Thymus (tissue), 11 donors: ENCODE measurements at regions not wholly inside any gene's neighbourhood (a gene's known extent, or its start where the extent isn't known, plus 50 kb on each side); places are given as distances from the start of the nearest gene placed in this dataset.
"Not testable (repeated sequence)": the region's sequence is repeated elsewhere in the genome, so short reads cannot be mapped to it uniquely, and the experiment has no call there.

ENCODE experiments used
- DNase-seq, 9 donors: peaks; one replicate each; pipeline ENCODE4 v3.0.0-alpha.2; 2013; ENCODE audit warnings: low spot score in 9 of 9, low read depth in 6 of 9, missing footprints in 1 of 9
- H3K27ac ChIP-seq, 2 donors: one replicate each; pipeline ENCODE4 v1.5.1; 2013; ENCODE audit warnings: control low read depth in 1 of 2, low read depth in 1 of 2, low read length in 1 of 2, mild to moderate bottlenecking in 1 of 2, moderate library complexity in 1 of 2
- H3K27me3 ChIP-seq, 2 donors: one replicate each; pipeline ENCODE4 v1.5.1; 2013; ENCODE audit warnings: low read length in 1 of 2; ENCODE audit not compliant: control insufficient read depth in 2 of 2, insufficient read depth in 1 of 2
- H3K36me3 ChIP-seq, 2 donors: one replicate each; pipeline ENCODE4 v1.5.1; 2013; ENCODE audit warnings: low read length in 1 of 2, mild to moderate bottlenecking in 1 of 2, moderate library complexity in 1 of 2; ENCODE audit not compliant: control insufficient read depth in 2 of 2, insufficient read depth in 2 of 2
- H3K4me1 ChIP-seq, 2 donors: one replicate each; pipeline ENCODE4 v1.5.1; 2013; ENCODE audit warnings: low read length in 2 of 2; ENCODE audit not compliant: control insufficient read depth in 2 of 2, insufficient read depth in 2 of 2
- H3K4me3 ChIP-seq, 2 donors: one replicate each; pipeline ENCODE4 v1.5.1; 2013; ENCODE audit warnings: low read length in 2 of 2, control low read depth in 1 of 2, mild to moderate bottlenecking in 1 of 2
- H3K9me3 ChIP-seq, 2 donors: one replicate each; pipeline ENCODE4 v1.5.1; 2013; ENCODE audit warnings: low read length in 1 of 2, mild to moderate bottlenecking in 1 of 2; ENCODE audit not compliant: control insufficient read depth in 2 of 2, insufficient read depth in 1 of 2
- WGBS: extraction: QIAGEN DNeasy Blood & Tissue Kit; methylation state at CpG from one replicate; pipeline ENCODE4 v1.1.7; 2013; 5-methylcytosine and 5-hydroxymethylcytosine counted together
- donor health status: healthy.

- Histone ChIP-seq H3K36me3 (no peaks in the 10 kb centered on the region), H3K9me3 (no peaks in the 10 kb centered on the region), H3K27ac (no peak overlapping the region), H3K27me3 (peaks cover 13 to 38% of the 10 kb centered on the region in 2 donors), H3K4me3 (no peak overlapping the region), H3K4me1 (peaks cover 0 to 4% of the 10 kb centered on the region in 2 donors)
- WGBS = 37% methylated on average over 1 of the region's 1 CpG
- DNase-seq = no peak
Measured at GRCh38 chr5:163569284-163569683, 63.9 kb downstream of the MAT2B start.

- H3K27ac ChIP-seq = no peak overlapping the region
- 91% methylated on average over 3 of the region's 3 CpGs for WGBS
- no peak overlapping the region for H3K4me3 ChIP-seq
- DNase-seq = no peak
- no peaks in the 10 kb centered on the region for H3K4me1 ChIP-seq
- no peaks in the 10 kb centered on the region for H3K9me3 ChIP-seq
- H3K27me3 ChIP-seq = peaks cover 0 to 13% of the 10 kb centered on the region in 2 donors
- no peaks in the 10 kb centered on the region for H3K36me3 ChIP-seq
Measured at GRCh38 chr5:163571744-163572143, 66.3 kb downstream of the MAT2B start.

DNA sequence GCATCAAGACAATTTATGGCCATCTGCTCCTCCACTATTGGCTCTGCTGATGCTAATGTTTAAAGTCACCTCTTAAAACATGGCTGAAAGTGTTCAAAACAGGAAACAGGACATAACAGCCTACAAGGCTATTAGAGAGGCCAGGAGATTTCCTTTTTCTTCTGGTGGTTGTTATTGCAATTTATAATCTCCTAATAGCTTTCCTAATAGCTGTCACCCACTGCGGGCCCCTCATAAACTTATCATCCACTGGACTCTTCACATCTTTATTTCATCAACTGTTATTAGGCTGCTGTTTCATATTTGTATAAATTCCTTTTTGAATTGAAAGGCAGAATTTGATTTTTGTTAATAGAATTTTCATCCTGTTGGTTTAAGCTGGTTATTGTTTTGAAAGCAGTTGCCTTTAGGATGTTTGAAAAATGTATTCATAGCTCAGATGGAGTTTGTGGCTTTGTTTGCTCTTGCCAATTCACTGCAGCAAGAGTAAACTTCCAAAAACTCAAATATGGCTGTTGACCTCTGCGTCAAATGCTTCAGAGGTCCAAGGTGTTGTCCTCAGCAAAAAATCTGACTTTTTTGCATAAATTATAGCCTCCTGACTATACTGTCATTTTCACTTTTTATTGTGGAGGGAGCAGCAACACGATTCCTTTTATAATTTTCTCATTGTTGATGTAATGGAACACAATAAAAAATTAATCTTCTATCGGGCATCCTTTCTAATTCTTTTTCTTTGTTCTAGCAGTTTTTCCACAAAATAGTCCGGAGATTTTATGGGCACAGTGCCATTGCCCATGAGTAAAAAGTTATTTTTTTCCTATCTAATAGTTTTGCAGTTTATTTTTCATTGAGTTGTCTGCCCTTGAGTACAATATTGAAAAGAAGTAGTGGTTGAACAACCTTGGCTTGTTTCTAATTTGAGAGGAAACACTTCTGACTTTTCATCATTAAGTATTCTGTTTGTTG lies 69.3 kb downstream of the MAT2B start:
- no peak for DNase-seq
- Histone ChIP-seq H3K9me3 (no peaks in the 10 kb centered on the region), H3K4me1 (no peaks in the 10 kb centered on the region), H3K27ac (no peak overlapping the region), H3K27me3 (no peaks in the 10 kb centered on the region), H3K36me3 (no peaks in the 10 kb centered on the region), H3K4me3 (no peak overlapping the region)
- WGBS = 79% methylated on average over 5 of the region's 5 CpGs

DNA sequence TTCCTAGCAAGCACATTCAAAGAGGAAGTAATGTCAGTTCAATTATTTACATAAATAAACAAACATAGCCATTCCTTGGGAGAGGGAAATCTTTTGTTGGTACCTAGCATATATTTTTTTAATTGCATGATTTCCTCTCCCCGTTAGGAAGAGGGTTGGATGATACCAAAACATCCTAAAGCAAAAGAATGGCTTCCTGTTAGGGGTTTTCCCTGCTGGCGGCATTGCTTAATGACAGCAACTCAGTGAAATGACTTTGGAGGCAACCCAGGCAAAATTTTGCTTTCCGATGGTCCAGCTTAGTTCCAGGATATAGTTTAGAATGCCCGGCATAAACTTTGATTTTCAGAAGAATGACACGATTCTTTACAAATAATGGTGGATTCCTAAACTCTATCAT lies 73.2 kb downstream of the MAT2B start:
- H3K27me3 ChIP-seq = no peaks in the 10 kb centered on the region
- no peaks in the 10 kb centered on the region for H3K9me3 ChIP-seq
- no peak for DNase-seq
- no peak overlapping the region for H3K27ac ChIP-seq
- 81% methylated on average over 5 of the region's 5 CpGs for WGBS
- H3K4me1 ChIP-seq = no peaks in the 10 kb centered on the region
- H3K36me3 ChIP-seq = no peaks in the 10 kb centered on the region
- H3K4me3 ChIP-seq = no peak overlapping the region

GRCh38 chr5:163579729-163580128 lies 74.3 kb downstream of the MAT2B start:
- DNase-seq = no peak
- no peaks in the 10 kb centered on the region for H3K36me3 ChIP-seq
- no peaks in the 10 kb centered on the region for H3K27me3 ChIP-seq
- H3K9me3 ChIP-seq = no peaks in the 10 kb centered on the region
- H3K27ac ChIP-seq = no peak overlapping the region
- H3K4me3 ChIP-seq = no peak overlapping the region
- WGBS = 95% methylated on average over 4 of the region's 4 CpGs
- H3K4me1 ChIP-seq = no peaks in the 10 kb centered on the region

DNA sequence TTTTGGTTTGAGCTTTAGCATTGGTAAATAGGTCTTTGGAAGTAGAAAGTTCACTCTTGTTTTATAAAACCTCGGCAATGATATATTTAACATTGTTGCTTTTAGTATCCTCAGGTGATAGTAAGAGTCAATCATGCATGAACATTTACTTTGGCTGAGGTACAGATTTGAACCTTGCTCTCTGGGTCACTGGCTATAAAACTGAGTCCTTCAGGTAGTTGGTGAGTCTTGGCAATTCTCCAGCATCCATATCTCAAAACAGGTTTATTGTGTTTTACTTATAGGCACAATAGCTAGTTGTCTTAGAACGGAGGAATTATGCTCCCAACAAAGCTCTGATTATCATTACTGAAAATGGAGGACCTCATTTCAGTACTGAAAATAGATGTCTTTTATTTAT lies 75.1 kb downstream of the MAT2B start:
- Histone ChIP-seq H3K4me3 (no peak overlapping the region), H3K4me1 (no peaks in the 10 kb centered on the region)

GRCh38 chr5:163583491-163584153 lies 78.2 kb downstream of the MAT2B start:
- not testable (repeated sequence) for H3K4me1 ChIP-seq, H3K4me3 ChIP-seq, H3K9me3 ChIP-seq, DNase-seq, H3K27ac ChIP-seq, H3K36me3 ChIP-seq, H3K27me3 ChIP-seq
- WGBS = 93% methylated on average over 38 of the region's 50 CpGs

More for the DNA sequence above, 75.1 kb downstream of the MAT2B start:
- H3K9me3 ChIP-seq = no peaks in the 10 kb centered on the region
- no peaks in the 10 kb centered on the region for H3K36me3 ChIP-seq
- no peak overlapping the region for H3K27ac ChIP-seq
- no peak for DNase-seq
- no peaks in the 10 kb centered on the region for H3K27me3 ChIP-seq
- WGBS = 90% methylated on average over 2 of the region's 2 CpGs

- Histone ChIP-seq H3K27ac (no peak overlapping the region), H3K4me3 (no peak overlapping the region), H3K27me3 (no peaks in the 10 kb centered on the region), H3K9me3 (no peaks in the 10 kb centered on the region), H3K4me1 (no peaks in the 10 kb centered on the region), H3K36me3 (no peaks in the 10 kb centered on the region)
- 88% methylated on average over 1 of the region's 1 CpG for WGBS
- DNase-seq = no peak
Measured at GRCh38 chr5:163585206-163585605, 79.8 kb downstream of the MAT2B start.

DNA sequence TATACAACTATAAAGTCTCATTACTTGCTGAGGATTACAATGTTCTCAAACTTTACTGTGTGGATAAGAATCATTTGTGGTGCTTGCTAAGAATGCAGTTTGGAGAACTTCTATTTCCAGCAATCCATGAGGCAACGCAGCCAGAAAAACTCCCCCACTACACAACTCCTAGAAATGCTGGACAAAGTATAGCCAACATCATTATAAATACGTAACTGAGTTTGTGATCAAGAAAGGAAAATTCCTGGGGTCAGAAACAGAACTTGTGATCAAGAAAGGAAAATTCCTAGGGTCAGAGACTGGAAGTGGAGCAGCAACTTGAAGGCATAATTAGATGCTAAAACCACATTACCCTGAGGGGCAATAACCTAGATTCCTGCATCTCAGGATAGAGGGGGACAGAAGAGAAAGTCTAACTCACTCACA lies 81.1 kb downstream of the MAT2B start:
- Histone ChIP-seq H3K9me3 (no peaks in the 10 kb centered on the region), H3K27ac (no peak overlapping the region), H3K27me3 (no peaks in the 10 kb centered on the region), H3K4me3 (no peak overlapping the region), H3K36me3 (no peaks in the 10 kb centered on the region), H3K4me1 (no peaks in the 10 kb centered on the region)
- no peak for DNase-seq
- WGBS = 90% methylated on average over 2 of the region's 2 CpGs
